ENCODE measurements at regions not wholly inside any gene's neighbourhood (a gene's known extent, or its start where the extent isn't known, plus 50 kb on each side); places are given as distances from the start of the nearest gene placed in this dataset.
"Not testable (repeated sequence)": the region's sequence is repeated elsewhere in the genome, so short reads cannot be mapped to it uniquely, and the experiment has no call there.

- no peak for DNase-seq
Observed at GRCh38 chr7:25722856-25723255, 429.1 kb upstream of the NFE2L3 start.

GRCh38 chr7:25725451-25725850 lies 426.5 kb upstream of the NFE2L3 start:
- DNase-seq, result no peak

- DNase-seq, result no peak
Observed at GRCh38 chr7:25726170-25726780, 425.7 kb upstream of the NFE2L3 start.

- no peak for DNase-seq
Observed at GRCh38 chr7:25726781-25727311, 425.2 kb upstream of the NFE2L3 start.

- DNase-seq, result no peak
Observed at GRCh38 chr7:25727446-25727845, 424.6 kb upstream of the NFE2L3 start.

GRCh38 chr7:25727876-25728275 lies 424.1 kb upstream of the NFE2L3 start:
- no peak for DNase-seq

GRCh38 chr7:25731068-25731845 lies 420.7 kb upstream of the NFE2L3 start:
- DNase-seq, result no peak

- DNase-seq, result no peak
Observed at GRCh38 chr7:25731846-25732245, 420.2 kb upstream of the NFE2L3 start.

- no peak for DNase-seq
Observed at GRCh38 chr7:25732766-25733217, 419.2 kb upstream of the NFE2L3 start.

- no peak for DNase-seq
Observed at GRCh38 chr7:25735674-25736242, 416.2 kb upstream of the NFE2L3 start.

GRCh38 chr7:25738528-25738927 lies 413.5 kb upstream of the NFE2L3 start:
- no peak for DNase-seq

- no peak for DNase-seq
Observed at GRCh38 chr7:25739143-25739542, 412.9 kb upstream of the NFE2L3 start.

GRCh38 chr7:25742316-25742715 lies 409.7 kb upstream of the NFE2L3 start:
- no peak for DNase-seq

GRCh38 chr7:25743670-25744451 lies 408.1 kb upstream of the NFE2L3 start:
- DNase-seq, result not testable (repeated sequence)

GRCh38 chr7:25750744-25751508 lies 401.1 kb upstream of the NFE2L3 start:
- DNase-seq, result no peak

GRCh38 chr7:25752154-25752553 lies 399.8 kb upstream of the NFE2L3 start:
- no peak for DNase-seq

- no peak for DNase-seq
Observed at GRCh38 chr7:25752967-25753791, 398.8 kb upstream of the NFE2L3 start.

- no peak for DNase-seq
Observed at GRCh38 chr7:25753837-25754236, 398.2 kb upstream of the NFE2L3 start.

GRCh38 chr7:25754333-25754732 lies 397.7 kb upstream of the NFE2L3 start:
- DNase-seq, result no peak

- DNase-seq, result no peak
Observed at GRCh38 chr7:25754751-25755150, 397.2 kb upstream of the NFE2L3 start.

- no peak for DNase-seq
Observed at GRCh38 chr7:25756601-25757000, 395.4 kb upstream of the NFE2L3 start.

Data from T-helper 9 cell (primary cell).